ENCODE measurements at regions not wholly inside any gene's neighbourhood (a gene's known extent, or its start where the extent isn't known, plus 50 kb on each side); places are given as distances from the start of the nearest gene placed in this dataset.

DNA sequence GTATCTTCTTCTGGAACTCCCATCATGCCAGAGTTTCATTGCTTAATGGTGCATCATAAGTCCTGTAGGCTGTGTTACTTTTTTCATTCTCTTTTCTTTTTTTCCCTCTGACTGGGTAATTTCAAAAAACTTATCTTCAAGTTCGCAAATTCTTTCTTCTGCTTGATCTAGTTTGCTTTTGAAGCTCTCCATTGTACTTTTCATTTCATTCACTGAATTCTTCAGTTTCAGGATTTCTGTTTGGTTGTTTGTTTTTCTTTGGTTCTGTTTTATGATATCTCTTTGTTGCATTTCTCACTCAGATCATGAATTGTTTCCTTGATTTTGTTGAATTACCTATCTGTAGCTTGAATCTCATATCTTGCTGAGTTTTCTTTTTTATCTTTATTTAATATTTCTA is 83.3 kb upstream of the PRMT8 start:
- TF ChIP-seq POLR2A (IDR thresholded peaks at IDR 0.05; ENCODE audit: low read length) (no peak), GATA1 (IDR thresholded peaks at IDR 0.05; ENCODE audit: low read depth, low read length) (no peak)

Measured in erythroblast (primary cell).